Gastrocnemius medialis (tissue), 4 donors: ENCODE measurements at regions not wholly inside any gene's neighbourhood (a gene's known extent, or its start where the extent isn't known, plus 50 kb on each side); places are given as distances from the start of the nearest gene placed in this dataset.

Source experiments
- ATAC-seq, 2 donors: fragments of 150-250 bp; one replicate each; pipeline ENCODE4 v1.9.1; 2016
- DNase-seq, 2 donors: peaks; one replicate each; pipeline ENCODE4 v3.0.0-alpha.2; 2019
- H3K27ac ChIP-seq, 4 donors: fragments of 200-600 bp; sonication (generic); 1 replicate in 1 of 4; 2 replicates in 3 of 4; pipeline ENCODE4 v1.5.1; 2016 to 2018; ENCODE audit warnings: mild to moderate bottlenecking in 2 of 4, moderate library complexity in 1 of 4
- H3K27me3 ChIP-seq, 3 donors: fragments of 200-600 bp; sonication (generic) in 2 of 3; 1 replicate in 1 of 3; 2 replicates in 2 of 3; pipeline versions ENCODE4 v1.5.1 to v1.6.0; 2016 to 2019; ENCODE audit warnings: mild to moderate bottlenecking in 1 of 3, moderate library complexity in 1 of 3
- H3K36me3 ChIP-seq, 2 donors: fragments of 200-600 bp; sonication (generic) in 1 of 2; one replicate each; pipeline ENCODE4 v1.5.1; 2017 to 2018
- H3K4me1 ChIP-seq, 2 donors: fragments of 200-600 bp; sonication (generic) in 1 of 2; one replicate each; pipeline ENCODE4 v1.5.1; 2016 to 2017; ENCODE audit warnings: mild to moderate bottlenecking in 2 of 2
- H3K4me3 ChIP-seq, 4 donors: fragments of 200-600 bp; sonication (generic) in 3 of 4; 1 replicate in 1 of 4; 2 replicates in 3 of 4; pipeline ENCODE4 v1.5.1; 2016 to 2019; ENCODE audit warnings: mild to moderate bottlenecking in 2 of 4
- H3K9me3 ChIP-seq, 3 donors: fragments of 200-600 bp; sonication (generic) in 2 of 3; 1 replicate in 1 of 3; 2 replicates in 2 of 3; pipeline ENCODE4 v1.5.1; 2016 to 2019
- POLR2A ChIP-seq, 2 donors: fragments of 450-650 bp; IDR thresholded peaks; one replicate each; pipeline ENCODE4 v1.6.1; 2017; ENCODE audit warnings: antibody characterized with exemption in 2 of 2, mild to moderate bottlenecking in 2 of 2, moderate library complexity in 2 of 2
- in situ Hi-C, 4 donors: fragments of 200-750 bp; cut with MboI; loops; one replicate each; pipeline versions ENCODE4 v1.15.0 to v1.8.0; 2017; ENCODE audit warnings: low sequenced_read_pairs in 4 of 4
- intact Hi-C: fragments of 100-400 bp; cut with DNase I; formaldehyde crosslinking; loops from one replicate; pipeline ENCODE4 v1.15.1; 2023; ENCODE audit warnings: low total_unique reads
- TF ChIP-seq, protein P1 (sequence below), 5 experiments: fragments of 450-650 bp in 3 of 5; fragments of 200-600 bp in 2 of 5; sonication (generic) in 2 of 5; IDR thresholded peaks in 4 of 5; conservative IDR thresholded peaks in 1 of 5; 1 replicate in 4 of 5; 2 replicates in 1 of 5; pipeline ENCODE4 v1.5.1; 2016 to 2019; ENCODE audit warnings: antibody characterized with exemption in 5 of 5, mild to moderate bottlenecking in 3 of 5, moderate library complexity in 3 of 5

DNA sequence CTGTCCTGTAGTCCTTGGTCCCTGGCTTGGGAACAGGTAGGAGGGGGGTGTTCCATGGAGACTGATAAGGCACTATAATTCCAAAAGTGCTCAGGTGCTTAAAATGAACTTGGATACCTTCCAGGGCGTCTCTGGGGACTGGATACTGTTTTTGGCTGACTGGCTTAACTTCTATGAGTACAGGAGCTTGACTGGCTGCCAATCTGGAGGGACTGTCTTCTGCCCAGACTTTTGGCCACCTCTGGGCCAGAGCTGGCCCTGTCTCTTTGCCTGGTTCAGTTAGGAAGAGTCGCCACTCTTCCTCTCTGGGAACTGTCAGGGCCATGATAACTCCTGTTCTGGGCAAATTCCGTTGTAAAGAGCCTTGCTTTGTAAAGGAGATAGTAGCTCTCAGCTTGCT, 407.0 kb downstream of the TGFB2 start:
- DNase-seq (no peak), ATAC-seq (no peak)
- TF ChIP-seq POLR2A (IDR thresholded peaks at IDR 0.05): no peak
- TF ChIP-seq, protein P1, sequence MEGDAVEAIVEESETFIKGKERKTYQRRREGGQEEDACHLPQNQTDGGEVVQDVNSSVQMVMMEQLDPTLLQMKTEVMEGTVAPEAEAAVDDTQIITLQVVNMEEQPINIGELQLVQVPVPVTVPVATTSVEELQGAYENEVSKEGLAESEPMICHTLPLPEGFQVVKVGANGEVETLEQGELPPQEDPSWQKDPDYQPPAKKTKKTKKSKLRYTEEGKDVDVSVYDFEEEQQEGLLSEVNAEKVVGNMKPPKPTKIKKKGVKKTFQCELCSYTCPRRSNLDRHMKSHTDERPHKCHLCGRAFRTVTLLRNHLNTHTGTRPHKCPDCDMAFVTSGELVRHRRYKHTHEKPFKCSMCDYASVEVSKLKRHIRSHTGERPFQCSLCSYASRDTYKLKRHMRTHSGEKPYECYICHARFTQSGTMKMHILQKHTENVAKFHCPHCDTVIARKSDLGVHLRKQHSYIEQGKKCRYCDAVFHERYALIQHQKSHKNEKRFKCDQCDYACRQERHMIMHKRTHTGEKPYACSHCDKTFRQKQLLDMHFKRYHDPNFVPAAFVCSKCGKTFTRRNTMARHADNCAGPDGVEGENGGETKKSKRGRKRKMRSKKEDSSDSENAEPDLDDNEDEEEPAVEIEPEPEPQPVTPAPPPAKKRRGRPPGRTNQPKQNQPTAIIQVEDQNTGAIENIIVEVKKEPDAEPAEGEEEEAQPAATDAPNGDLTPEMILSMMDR (IDR thresholded peaks at IDR 0.05 in 4 of 5, conservative IDR thresholded peaks at IDR 0.05 in 1 of 5): no peak
- no peak overlapping the region for H3K27ac ChIP-seq
- intact Hi-C loops: no loop called here
- H3K4me3 ChIP-seq: no peak overlapping the region
- no peaks in the 10 kb centered on the region for H3K9me3 ChIP-seq
- in situ Hi-C loops: no loop called here
- H3K27me3 ChIP-seq: no peaks in the 10 kb centered on the region
- no peaks in the 10 kb centered on the region for H3K4me1 ChIP-seq
- no peaks in the 10 kb centered on the region for H3K36me3 ChIP-seq

DNA sequence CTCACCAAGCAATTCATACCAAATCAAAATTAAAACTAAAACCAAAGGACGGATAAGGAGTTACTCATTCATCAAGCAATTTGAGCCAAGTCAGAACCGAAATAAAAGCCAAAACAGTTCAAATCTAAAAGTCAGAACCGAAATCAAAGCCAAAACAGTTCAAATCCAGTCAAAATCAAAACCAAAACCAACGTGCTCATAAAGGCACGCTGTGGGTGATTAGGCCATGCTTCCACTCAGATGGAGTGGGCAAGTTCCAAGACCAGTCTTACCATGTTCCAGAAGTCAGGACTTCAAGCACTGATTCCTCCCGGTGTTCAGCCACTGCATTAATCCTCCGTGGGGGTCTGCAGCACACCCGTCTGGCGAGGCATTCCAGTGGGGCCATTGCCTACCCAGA, 409.3 kb downstream of the TGFB2 start:
- intact Hi-C loops: no loop called here
- no peak for ATAC-seq
- Histone ChIP-seq H3K4me3 (no peak overlapping the region), H3K9me3 (no peaks in the 10 kb centered on the region), H3K27ac (no peak overlapping the region), H3K27me3 (no peaks in the 10 kb centered on the region), H3K4me1 (no peaks in the 10 kb centered on the region), H3K36me3 (no peaks in the 10 kb centered on the region)
- TF ChIP-seq, protein P1 (IDR thresholded peaks at IDR 0.05 in 4 of 5, conservative IDR thresholded peaks at IDR 0.05 in 1 of 5): no peak
- no peak for TF ChIP-seq POLR2A (IDR thresholded peaks at IDR 0.05)
- in situ Hi-C loops: no loop called here
- no peak for DNase-seq

DNA sequence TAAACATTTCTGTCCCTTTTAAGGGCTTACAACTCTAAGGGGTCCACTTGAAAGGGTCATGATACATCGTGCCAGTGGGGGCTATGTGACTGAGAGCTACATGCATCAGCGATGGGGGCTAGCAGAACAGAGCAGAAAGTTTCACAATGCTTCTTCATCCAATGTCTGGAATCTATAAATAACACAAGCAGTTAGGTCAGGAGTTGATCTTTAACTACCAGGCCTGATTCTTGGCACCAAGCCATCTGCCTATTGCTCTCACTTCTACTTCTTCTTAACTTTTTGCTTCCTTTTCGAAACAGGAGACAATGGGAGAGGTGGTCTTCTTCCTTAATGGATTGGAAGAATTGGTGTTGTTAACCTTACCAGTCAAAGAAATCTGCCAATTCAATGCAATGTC, 410.0 kb downstream of the TGFB2 start:
- H3K27ac ChIP-seq: no peak overlapping the region
- DNase-seq: no peak
- no peaks in the 10 kb centered on the region for H3K9me3 ChIP-seq
- no peaks in the 10 kb centered on the region for H3K27me3 ChIP-seq
- intact Hi-C loops (no loop called here), in situ Hi-C loops (no loop called here)
- TF ChIP-seq, protein P1 (IDR thresholded peaks at IDR 0.05 in 4 of 5, conservative IDR thresholded peaks at IDR 0.05 in 1 of 5): no peak
- H3K4me1 ChIP-seq: no peaks in the 10 kb centered on the region
- H3K4me3 ChIP-seq: no peak overlapping the region
- no peak for ATAC-seq
- no peaks in the 10 kb centered on the region for H3K36me3 ChIP-seq

DNA sequence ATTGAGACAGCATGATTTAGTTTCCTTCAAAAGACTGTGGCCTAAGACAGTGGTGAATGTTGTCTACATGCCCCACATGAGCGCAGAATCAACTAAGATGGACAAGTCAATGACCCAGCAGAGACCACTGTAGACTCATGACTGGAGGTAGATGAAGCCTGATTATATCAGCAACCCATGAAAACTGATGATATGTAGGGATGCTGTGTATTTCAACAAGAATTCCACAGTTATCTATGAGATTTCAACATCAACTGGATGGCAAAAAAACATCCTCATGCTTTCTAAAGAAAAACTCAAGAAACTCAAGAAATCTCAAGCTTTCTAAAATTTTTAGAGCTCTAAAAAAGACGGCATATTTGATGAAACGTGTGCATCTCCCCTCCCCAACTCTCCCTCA, 413.9 kb upstream of the LYPLAL1 start:
- ATAC-seq: no peak
- Histone ChIP-seq H3K27me3 (no peaks in the 10 kb centered on the region), H3K4me3 (no peak overlapping the region), H3K27ac (no peak overlapping the region), H3K36me3 (no peaks in the 10 kb centered on the region), H3K9me3 (no peaks in the 10 kb centered on the region), H3K4me1 (no peaks in the 10 kb centered on the region)
- intact Hi-C loops (no loop called here), in situ Hi-C loops (no loop called here)
- TF ChIP-seq, protein P1 (IDR thresholded peaks at IDR 0.05 in 4 of 5, conservative IDR thresholded peaks at IDR 0.05 in 1 of 5): no peak
- no peak for TF ChIP-seq POLR2A (IDR thresholded peaks at IDR 0.05)
- no peak for DNase-seq
